DND-41 (cell line): ENCODE measurements at regions not wholly inside any gene's neighbourhood (a gene's known extent, or its start where the extent isn't known, plus 50 kb on each side); places are given as distances from the start of the nearest gene placed in this dataset.

ENCODE experiments used
- ATAC-seq: fragments of 200-7000 bp; cut with Tn5 transposase; 3 replicates; pipeline ENCODE4 v1.9.1; 2021; ENCODE audit warnings: low read depth; ENCODE audit not compliant: insufficient read depth
- DNase-seq: peaks from one replicate; pipeline ENCODE4 v3.0.0-alpha.2; 2020
- H2AFZ ChIP-seq: 2 replicates; pipeline ENCODE4 v1.6.0; 2012; ENCODE audit warnings: low read depth, low read length
- H3K27ac ChIP-seq: 2 replicates; pipeline ENCODE4 v1.5.1; 2012; ENCODE audit warnings: low read length, inconsistent platforms
- H3K27me3 ChIP-seq: fragments of 200-600 bp; sonication (generic); 2 replicates; pipeline ENCODE4 v1.6.0; 2012; ENCODE audit warnings: low read length, mild to moderate bottlenecking, inconsistent platforms; ENCODE audit not compliant: insufficient read depth, poor library complexity
- H3K36me3 ChIP-seq: 2 replicates; pipeline ENCODE4 v1.5.1; 2012; ENCODE audit warnings: low read length, inconsistent platforms; ENCODE audit not compliant: insufficient read depth
- H3K4me1 ChIP-seq: 2 replicates; pipeline ENCODE4 v1.5.1; 2012; ENCODE audit warnings: mild to moderate bottlenecking, low read length; ENCODE audit not compliant: insufficient read depth
- H3K4me2 ChIP-seq: 2 replicates; pipeline ENCODE4 v1.6.0; 2012; ENCODE audit warnings: mild to moderate bottlenecking, moderate library complexity, low read length, inconsistent platforms; ENCODE audit not compliant: insufficient read depth
- H3K4me3 ChIP-seq, 2 experiments: fragments of 200-600 bp in 1 of 2; shearing (Covaris generic) in 1 of 2; 2 replicates each; pipeline ENCODE4 v1.5.1; 2012 to 2016; ENCODE audit warnings: inconsistent platforms in 2 of 2, low read length in 2 of 2, mild to moderate bottlenecking in 2 of 2, low read depth in 1 of 2, moderate library complexity in 1 of 2
- H3K79me2 ChIP-seq: 2 replicates; pipeline ENCODE4 v1.6.0; 2012; ENCODE audit warnings: low read length, inconsistent platforms; ENCODE audit not compliant: insufficient read depth
- H3K9ac ChIP-seq: 2 replicates; pipeline ENCODE4 v1.6.0; 2012; ENCODE audit warnings: low read depth, mild to moderate bottlenecking, inconsistent platforms, low read length, moderate library complexity
- H3K9me3 ChIP-seq: 2 replicates; pipeline ENCODE4 v1.5.1; 2012; ENCODE audit warnings: low read length, moderate library complexity, mild to moderate bottlenecking, inconsistent platforms; ENCODE audit not compliant: insufficient read depth, severe bottlenecking
- H4K20me1 ChIP-seq: 2 replicates; pipeline ENCODE4 v1.6.0; 2012; ENCODE audit warnings: low read length; ENCODE audit not compliant: insufficient read depth
- CTCF ChIP-seq: IDR thresholded peaks from 2 replicates; pipeline ENCODE4 v1.5.1; 2012; ENCODE audit warnings: borderline replicate concordance, low read length, moderate library complexity, mild to moderate bottlenecking; ENCODE audit not compliant: poor library complexity, severe bottlenecking; ENCODE audit errors: extremely low read depth
- EZH2 ChIP-seq: IDR thresholded peaks from 3 replicates; pipeline ENCODE4 v1.6.1; 2012; ENCODE audit warnings: borderline replicate concordance, low read depth, mild to moderate bottlenecking, moderate library complexity, low read length, inconsistent platforms; ENCODE audit not compliant: severe bottlenecking

DNA sequence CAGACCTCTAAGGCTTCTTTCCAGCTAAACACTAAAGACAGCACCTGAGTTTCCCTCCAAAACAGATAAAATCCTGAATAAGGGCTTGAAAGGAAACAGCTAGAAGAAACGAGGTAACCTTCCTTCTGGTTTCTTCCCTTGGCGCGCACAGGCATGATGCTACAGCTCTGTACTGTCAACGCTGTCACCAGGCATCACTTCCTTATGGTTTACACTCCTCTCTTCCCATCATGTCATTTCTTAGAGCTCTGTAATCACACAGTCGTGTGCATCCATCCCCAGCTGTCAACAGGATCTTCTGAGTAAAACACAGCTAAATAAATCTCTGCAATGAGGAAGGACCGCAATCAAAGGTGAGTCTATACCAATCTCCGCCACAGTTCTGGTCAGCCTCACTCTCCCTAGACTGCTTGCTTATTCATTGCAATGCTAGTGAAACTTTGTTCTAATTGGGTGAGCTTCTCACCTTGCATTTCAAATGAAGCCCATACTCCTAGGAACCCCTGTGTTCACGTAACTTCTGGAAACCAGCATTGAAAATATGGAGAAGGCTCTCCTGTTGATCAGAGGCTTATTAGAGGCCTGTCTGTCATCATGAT lies 162.6 kb upstream of the DTNBP1 start:
- Histone ChIP-seq H3K4me2 (no peak overlapping the region), H3K4me3 (no peak overlapping the region), H3K79me2 (no peaks in the 10 kb centered on the region), H3K27ac (no peak overlapping the region), H4K20me1 (no peaks in the 10 kb centered on the region), H3K9me3 (no peaks in the 10 kb centered on the region), H3K27me3 (peaks cover 4% of the 10 kb centered on the region), H3K9ac (no peak overlapping the region), H3K4me1 (no peaks in the 10 kb centered on the region), H3K36me3 (no peaks in the 10 kb centered on the region), H2AFZ (no peak overlapping the region; the same call in 1 of the 2 replicates)
- TF ChIP-seq CTCF, result no peak
- TF ChIP-seq EZH2, result no peak
- ATAC-seq (no peak), DNase-seq (no peak)

DNA sequence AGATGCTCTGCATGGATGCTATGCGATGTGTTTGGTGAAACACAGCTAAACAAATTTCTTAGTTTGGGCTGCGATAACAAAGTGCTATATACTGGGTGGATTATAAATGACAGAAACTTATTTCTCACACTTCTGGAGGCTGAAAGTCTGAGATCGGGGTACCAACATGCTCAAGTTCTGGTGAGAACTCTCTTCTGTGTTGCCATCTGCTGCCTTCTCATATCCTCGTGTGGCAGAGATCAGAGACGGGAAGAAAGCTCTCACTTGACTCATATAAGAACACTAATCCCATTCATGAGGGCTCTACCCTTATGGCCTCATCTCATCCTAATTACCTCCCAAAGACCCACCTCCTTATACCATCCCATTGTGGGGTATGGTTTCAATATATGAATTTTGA lies 162.0 kb upstream of the DTNBP1 start:
- H3K27ac ChIP-seq, result no peak overlapping the region
- DNase-seq, result no peak
- H3K27me3 ChIP-seq, result no peaks in the 10 kb centered on the region
- no peak for TF ChIP-seq CTCF
- TF ChIP-seq EZH2, result no peak
- H3K4me2 ChIP-seq, result no peak overlapping the region
- H3K36me3 ChIP-seq, result no peaks in the 10 kb centered on the region
- no peaks in the 10 kb centered on the region for H3K9me3 ChIP-seq
- no peak overlapping the region for H3K4me3 ChIP-seq
- ATAC-seq, result no peak
- H3K4me1 ChIP-seq, result no peaks in the 10 kb centered on the region
- H4K20me1 ChIP-seq, result no peaks in the 10 kb centered on the region
- H3K79me2 ChIP-seq, result no peaks in the 10 kb centered on the region
- no peak overlapping the region for H3K9ac ChIP-seq
- no peak overlapping the region for H2AFZ ChIP-seq

GRCh38 chr6:15823838-15824414 lies 161.1 kb upstream of the DTNBP1 start:
- no peaks in the 10 kb centered on the region for H4K20me1 ChIP-seq
- no peak overlapping the region for H3K4me2 ChIP-seq
- H3K4me1 ChIP-seq, result no peaks in the 10 kb centered on the region
- no peak for TF ChIP-seq CTCF
- TF ChIP-seq EZH2, result no peak
- H3K9ac ChIP-seq, result no peak overlapping the region
- no peaks in the 10 kb centered on the region for H3K9me3 ChIP-seq
- H2AFZ ChIP-seq, result no peak overlapping the region
- H3K36me3 ChIP-seq, result no peaks in the 10 kb centered on the region
- ATAC-seq (no peak), DNase-seq (no peak)
- no peaks in the 10 kb centered on the region for H3K79me2 ChIP-seq
- no peak overlapping the region for H3K4me3 ChIP-seq
- no peak overlapping the region for H3K27ac ChIP-seq
- no peaks in the 10 kb centered on the region for H3K27me3 ChIP-seq
